ENCODE measurements at regions not wholly inside any gene's neighbourhood (a gene's known extent, or its start where the extent isn't known, plus 50 kb on each side); places are given as distances from the start of the nearest gene placed in this dataset.

- H3K36me3 ChIP-seq (ENCODE audit: control insufficient read depth in 2 of 2, extremely low read depth in 1 of 2, insufficient read depth in 2 of 2, low read length in 2 of 2): no peaks in the 10 kb centered on the region
- dilution Hi-C loops (cut with MboI; ENCODE audit: extremely low pct_ligation_motif_present, low sequenced_read_pairs): no loop called here
- no peak overlapping the region for H3K4me2 ChIP-seq (ENCODE audit: insufficient read depth, low read length)
- H3K4me1 ChIP-seq (ENCODE audit: control insufficient read depth, extremely low read depth, insufficient read depth, low read length): peaks cover 5% of the 10 kb centered on the region
- no peak overlapping the region for H3K9ac ChIP-seq (replicated peaks; ENCODE audit: extremely low read depth, insufficient read depth, low read length)
- no peak overlapping the region for H3K27ac ChIP-seq (ENCODE audit: insufficient read depth, low read depth, low read length)
- no peaks in the 10 kb centered on the region for H3K79me2 ChIP-seq (ENCODE audit: control insufficient read depth, insufficient read depth, low read length)
- H3K27me3 ChIP-seq (ENCODE audit: control insufficient read depth in 2 of 2, insufficient read depth in 2 of 2, low read length in 2 of 2): peaks cover 0 to under 1% of the 10 kb centered on the region in 2 experiments
- TF ChIP-seq FOS (IDR thresholded peaks at IDR 0.05; ENCODE audit: borderline replicate concordance, insufficient read depth, low read length) (no peak), MAX (IDR thresholded peaks at IDR 0.05; ENCODE audit: insufficient read depth, insufficient read length) (no peak), MYC (IDR thresholded peaks at IDR 0.05; ENCODE audit: low read depth, low read length) (no peak), GATA2 (IDR thresholded peaks at IDR 0.05; ENCODE audit: insufficient read depth, insufficient read length, low read depth, low read length) (no peak), POLR2AphosphoS5 (IDR thresholded peaks at IDR 0.05; ENCODE audit: insufficient read depth, low read depth, low read length) (no peak), EZH2 (IDR thresholded peaks at IDR 0.05; ENCODE audit: borderline replicate concordance, low read depth, low read length, severe bottlenecking) (no peak), JUN (IDR thresholded peaks at IDR 0.05; ENCODE audit: borderline replicate concordance, insufficient read depth, insufficient read length, low read depth) (no peak), POLR2A (IDR thresholded peaks at IDR 0.05; ENCODE audit: low read depth, low read length) (no peak)
- TF ChIP-seq, protein P1, sequence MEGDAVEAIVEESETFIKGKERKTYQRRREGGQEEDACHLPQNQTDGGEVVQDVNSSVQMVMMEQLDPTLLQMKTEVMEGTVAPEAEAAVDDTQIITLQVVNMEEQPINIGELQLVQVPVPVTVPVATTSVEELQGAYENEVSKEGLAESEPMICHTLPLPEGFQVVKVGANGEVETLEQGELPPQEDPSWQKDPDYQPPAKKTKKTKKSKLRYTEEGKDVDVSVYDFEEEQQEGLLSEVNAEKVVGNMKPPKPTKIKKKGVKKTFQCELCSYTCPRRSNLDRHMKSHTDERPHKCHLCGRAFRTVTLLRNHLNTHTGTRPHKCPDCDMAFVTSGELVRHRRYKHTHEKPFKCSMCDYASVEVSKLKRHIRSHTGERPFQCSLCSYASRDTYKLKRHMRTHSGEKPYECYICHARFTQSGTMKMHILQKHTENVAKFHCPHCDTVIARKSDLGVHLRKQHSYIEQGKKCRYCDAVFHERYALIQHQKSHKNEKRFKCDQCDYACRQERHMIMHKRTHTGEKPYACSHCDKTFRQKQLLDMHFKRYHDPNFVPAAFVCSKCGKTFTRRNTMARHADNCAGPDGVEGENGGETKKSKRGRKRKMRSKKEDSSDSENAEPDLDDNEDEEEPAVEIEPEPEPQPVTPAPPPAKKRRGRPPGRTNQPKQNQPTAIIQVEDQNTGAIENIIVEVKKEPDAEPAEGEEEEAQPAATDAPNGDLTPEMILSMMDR (IDR thresholded peaks at IDR 0.05; ENCODE audit: extremely low read depth in 1 of 2, insufficient read depth in 1 of 2, low read depth in 1 of 2, low read length in 2 of 2): no peak
- ChIA-PET POLR2A (no interaction called here), CTCF (interaction anchor here (1.8 kb wide), 2 partner anchors 15 to 108 kb away, joined by 4 to 8 read pairs; no protein-coding TSS in a partner anchor)
- no peaks in the 10 kb centered on the region for H3K9me1 ChIP-seq (replicated peaks; ENCODE audit: control insufficient read depth, extremely low read depth, insufficient read depth, low read length)
- FAIRE-seq: no peak
- no peaks in the 10 kb centered on the region for H4K20me1 ChIP-seq (replicated peaks; ENCODE audit: control insufficient read depth, extremely low read depth, insufficient read depth, low read length)
- H3K9me3 ChIP-seq (replicated peaks; ENCODE audit: control insufficient read depth, insufficient read depth, low read length): no peaks in the 10 kb centered on the region
- H3K4me3 ChIP-seq (replicated peaks in 1 of 3; ENCODE audit: insufficient read depth in 1 of 3, low read depth in 1 of 3, low read length in 3 of 3): no peak overlapping the region
- intact Hi-C loops (cut with micrococcal nuclease): no loop called here
- no TSS peak for BruUV-seq (replicated peaks)
- no peak for DNase-seq (ENCODE audit: low read depth, low spot score)
- no peak overlapping the region for H2AFZ ChIP-seq (ENCODE audit: low read depth, low read length)
Observed at GRCh38 chr5:103340132-103340531, 81.6 kb downstream of the MACIR start.

All from endothelial cell of umbilical vein (primary cell).